ENCODE measurements at regions not wholly inside any gene's neighbourhood (a gene's known extent, or its start where the extent isn't known, plus 50 kb on each side); places are given as distances from the start of the nearest gene placed in this dataset.

DNA sequence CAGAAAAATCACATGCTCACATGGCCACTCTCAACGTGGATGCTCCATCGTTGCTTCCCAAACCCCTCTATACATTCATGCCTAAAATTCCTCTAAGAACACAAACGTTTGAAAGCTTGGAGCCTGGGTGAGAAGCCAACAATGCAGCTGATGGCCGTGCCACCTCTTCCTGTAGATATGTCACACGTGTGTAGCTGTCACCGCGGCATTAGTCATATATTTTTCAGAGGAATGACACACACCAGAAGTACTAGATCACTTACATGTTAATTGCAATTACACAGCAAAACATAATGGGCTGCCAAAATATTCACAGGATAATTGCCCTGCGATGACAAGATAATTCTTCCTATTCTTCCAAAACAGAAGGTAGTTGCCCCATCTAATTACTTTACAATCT lies 112.7 kb upstream of the BACE2 start:
- no peak for TF ChIP-seq CTCF (IDR thresholded peaks at IDR 0.05)
- no peak for TF ChIP-seq ZFX (IDR thresholded peaks at IDR 0.05; ENCODE audit: borderline replicate concordance)

Measured in 22Rv1 (cell line).